ENCODE measurements at regions not wholly inside any gene's neighbourhood (a gene's known extent, or its start where the extent isn't known, plus 50 kb on each side); places are given as distances from the start of the nearest gene placed in this dataset.
A peak's percentile ranks its signal among the peaks of the same experiment; 100 is the strongest.

DNA sequence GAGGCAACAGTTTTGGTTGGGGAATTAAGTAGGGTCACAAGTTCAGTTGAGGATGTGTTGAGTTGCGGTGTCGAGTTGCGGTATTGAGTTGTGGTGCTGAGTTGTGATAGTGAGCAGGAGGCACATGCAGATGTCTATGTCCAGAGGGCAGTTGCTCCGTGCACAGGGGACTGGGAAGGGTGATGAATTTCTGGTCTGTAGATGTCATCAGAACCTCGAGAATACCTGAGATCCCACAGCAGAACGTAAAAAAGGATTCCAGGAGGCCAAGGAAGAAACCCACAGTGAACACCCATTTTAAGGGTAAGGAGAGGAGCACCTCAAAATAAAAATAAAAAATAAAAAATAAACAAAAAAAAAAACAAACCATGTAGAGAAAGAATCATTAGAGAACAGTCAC lies 354.4 kb upstream of the ARGLU1 start:
- Histone ChIP-seq H3K9me3 (ENCODE audit: insufficient read depth, low read depth, low read length) (no peaks in the 10 kb centered on the region), H3K4me2 (ENCODE audit: low read length) (no peak overlapping the region), H3K4me3 (ENCODE audit: insufficient read depth, low read depth, low read length) (no peak overlapping the region), H3K27me3 (ENCODE audit: insufficient read depth, low read length) (no peaks in the 10 kb centered on the region), H3K36me3 (ENCODE audit: insufficient read depth, low read length) (no peaks in the 10 kb centered on the region), H2AFZ (ENCODE audit: low read depth, low read length) (no peak overlapping the region), H3K9ac (ENCODE audit: low read length) (no peak overlapping the region), H4K20me1 (ENCODE audit: insufficient read depth, low read length) (no peaks in the 10 kb centered on the region), H3K79me2 (ENCODE audit: insufficient read depth, low read length) (no peaks in the 10 kb centered on the region), H3K4me1 (ENCODE audit: insufficient read depth, low read length) (peaks cover 18% of the 10 kb centered on the region), H3K27ac (ENCODE audit: low read depth, low read length) (no peak overlapping the region)
- no peaks in the 10 kb centered on the region for H3K36me3 Mint-ChIP-seq (ENCODE audit: low read depth, unreplicated experiment)
- H3K27ac Mint-ChIP-seq (ENCODE audit: unreplicated experiment): no peak overlapping the region
- no peak for FAIRE-seq
- no peaks in the 10 kb centered on the region for H3K27me3 Mint-ChIP-seq (ENCODE audit: low read depth, unreplicated experiment)
- DNase-seq (ENCODE audit: low read depth): no peak
- TF ChIP-seq EZH2 (IDR thresholded peaks at IDR 0.05; ENCODE audit: insufficient read depth, low read length): no peak
- TF ChIP-seq, protein P1, sequence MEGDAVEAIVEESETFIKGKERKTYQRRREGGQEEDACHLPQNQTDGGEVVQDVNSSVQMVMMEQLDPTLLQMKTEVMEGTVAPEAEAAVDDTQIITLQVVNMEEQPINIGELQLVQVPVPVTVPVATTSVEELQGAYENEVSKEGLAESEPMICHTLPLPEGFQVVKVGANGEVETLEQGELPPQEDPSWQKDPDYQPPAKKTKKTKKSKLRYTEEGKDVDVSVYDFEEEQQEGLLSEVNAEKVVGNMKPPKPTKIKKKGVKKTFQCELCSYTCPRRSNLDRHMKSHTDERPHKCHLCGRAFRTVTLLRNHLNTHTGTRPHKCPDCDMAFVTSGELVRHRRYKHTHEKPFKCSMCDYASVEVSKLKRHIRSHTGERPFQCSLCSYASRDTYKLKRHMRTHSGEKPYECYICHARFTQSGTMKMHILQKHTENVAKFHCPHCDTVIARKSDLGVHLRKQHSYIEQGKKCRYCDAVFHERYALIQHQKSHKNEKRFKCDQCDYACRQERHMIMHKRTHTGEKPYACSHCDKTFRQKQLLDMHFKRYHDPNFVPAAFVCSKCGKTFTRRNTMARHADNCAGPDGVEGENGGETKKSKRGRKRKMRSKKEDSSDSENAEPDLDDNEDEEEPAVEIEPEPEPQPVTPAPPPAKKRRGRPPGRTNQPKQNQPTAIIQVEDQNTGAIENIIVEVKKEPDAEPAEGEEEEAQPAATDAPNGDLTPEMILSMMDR (IDR thresholded peaks at IDR 0.05; ENCODE audit: insufficient read depth, low read depth, low read length): no peak
- no peaks in the 10 kb centered on the region for H3K4me1 Mint-ChIP-seq (ENCODE audit: low read depth, unreplicated experiment)
- no peaks in the 10 kb centered on the region for H3K9me3 Mint-ChIP-seq (ENCODE audit: unreplicated experiment)
- no peak overlapping the region for H3K4me3 Mint-ChIP-seq (ENCODE audit: unreplicated experiment)

DNA sequence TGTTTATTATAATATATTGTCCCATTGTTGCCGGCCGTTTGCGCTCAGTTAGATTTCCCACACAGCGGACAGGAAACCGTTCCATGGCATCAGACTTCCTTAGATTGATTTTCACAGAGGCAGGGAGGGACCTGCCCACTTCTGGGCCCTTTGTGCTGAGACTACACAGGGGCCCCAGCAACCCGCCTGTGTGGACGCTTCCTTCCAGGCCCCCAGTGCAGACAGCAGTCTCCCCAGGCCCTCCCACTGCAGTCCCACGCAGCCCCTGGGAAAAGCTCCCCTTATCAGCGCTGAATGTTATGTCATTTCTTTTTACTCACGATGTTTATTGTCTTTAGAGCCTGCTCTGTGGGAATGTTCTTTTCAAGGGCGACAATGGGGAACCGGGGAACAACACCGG lies 351.7 kb upstream of the ARGLU1 start:
- H3K9me3 ChIP-seq (ENCODE audit: insufficient read depth, low read depth, low read length): no peaks in the 10 kb centered on the region
- Mint-ChIP-seq H3K4me1 (ENCODE audit: low read depth, unreplicated experiment) (no peaks in the 10 kb centered on the region), H3K27ac (ENCODE audit: unreplicated experiment) (no peak overlapping the region), H3K9me3 (ENCODE audit: unreplicated experiment) (no peaks in the 10 kb centered on the region), H3K27me3 (ENCODE audit: low read depth, unreplicated experiment) (no peaks in the 10 kb centered on the region), H3K36me3 (ENCODE audit: low read depth, unreplicated experiment) (no peaks in the 10 kb centered on the region), H3K4me3 (ENCODE audit: unreplicated experiment) (no peak overlapping the region)
- peak overlapping the region; percentile 92 for H3K4me2 ChIP-seq (ENCODE audit: low read length)
- FAIRE-seq (no peak), DNase-seq (ENCODE audit: low read depth) (peak; percentile 19)
- no peaks in the 10 kb centered on the region for H3K79me2 ChIP-seq (ENCODE audit: insufficient read depth, low read length)
- H2AFZ ChIP-seq (ENCODE audit: low read depth, low read length): peak overlapping the region; percentile 81
- H3K4me3 ChIP-seq (ENCODE audit: insufficient read depth, low read depth, low read length): peak overlapping the region; percentile 45
- peaks cover 18% of the 10 kb centered on the region for H3K4me1 ChIP-seq (ENCODE audit: insufficient read depth, low read length)
- peak overlapping the region; percentile 64 for H3K27ac ChIP-seq (ENCODE audit: low read depth, low read length)
- TF ChIP-seq, protein P1 (IDR thresholded peaks at IDR 0.05; ENCODE audit: insufficient read depth, low read depth, low read length): no peak
- TF ChIP-seq EZH2 (IDR thresholded peaks at IDR 0.05; ENCODE audit: insufficient read depth, low read length): no peak
- H4K20me1 ChIP-seq (ENCODE audit: insufficient read depth, low read length): no peaks in the 10 kb centered on the region
- H3K36me3 ChIP-seq (ENCODE audit: insufficient read depth, low read length): no peaks in the 10 kb centered on the region
- peak overlapping the region; percentile 69 for H3K9ac ChIP-seq (ENCODE audit: low read length)
- no peaks in the 10 kb centered on the region for H3K27me3 ChIP-seq (ENCODE audit: insufficient read depth, low read length)

DNA sequence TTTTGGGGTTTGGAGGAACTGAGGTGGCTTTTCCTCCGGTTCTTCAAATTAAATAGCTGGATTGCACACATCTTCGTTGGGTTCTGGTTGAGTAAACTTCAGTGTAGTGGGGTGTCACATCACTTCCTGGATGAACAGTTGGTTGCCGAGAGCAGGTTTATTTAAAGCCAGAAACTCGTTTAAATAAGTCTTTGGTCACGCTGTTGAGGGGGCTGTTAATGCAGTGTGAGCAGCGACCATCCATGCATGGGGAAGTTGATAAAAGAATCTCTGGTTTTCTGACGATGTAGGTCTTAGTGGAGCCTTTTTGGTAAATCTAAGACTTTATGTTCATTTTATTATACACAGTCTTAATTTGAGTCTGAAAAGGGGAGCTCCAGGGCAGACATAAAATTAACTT lies 351.2 kb upstream of the ARGLU1 start:
- H3K27me3 Mint-ChIP-seq (ENCODE audit: low read depth, unreplicated experiment): no peaks in the 10 kb centered on the region
- no peaks in the 10 kb centered on the region for H3K4me1 Mint-ChIP-seq (ENCODE audit: low read depth, unreplicated experiment)
- H3K27me3 ChIP-seq (ENCODE audit: insufficient read depth, low read length): no peaks in the 10 kb centered on the region
- H3K27ac Mint-ChIP-seq (ENCODE audit: unreplicated experiment): no peak overlapping the region
- no peaks in the 10 kb centered on the region for H3K36me3 Mint-ChIP-seq (ENCODE audit: low read depth, unreplicated experiment)
- H3K4me3 Mint-ChIP-seq (ENCODE audit: unreplicated experiment): no peak overlapping the region
- peak overlapping the region; percentile 92 for H3K4me2 ChIP-seq (ENCODE audit: low read length)
- H4K20me1 ChIP-seq (ENCODE audit: insufficient read depth, low read length): no peaks in the 10 kb centered on the region
- H3K9me3 ChIP-seq (ENCODE audit: insufficient read depth, low read depth, low read length): no peaks in the 10 kb centered on the region
- FAIRE-seq (no peak), DNase-seq (ENCODE audit: low read depth) (no peak)
- H3K4me3 ChIP-seq (ENCODE audit: insufficient read depth, low read depth, low read length): peak overlapping the region; percentile 45
- peak overlapping the region; percentile 69 for H3K9ac ChIP-seq (ENCODE audit: low read length)
- H3K79me2 ChIP-seq (ENCODE audit: insufficient read depth, low read length): no peaks in the 10 kb centered on the region
- peak overlapping the region; percentile 64 for H3K27ac ChIP-seq (ENCODE audit: low read depth, low read length)
- H3K4me1 ChIP-seq (ENCODE audit: insufficient read depth, low read length): peaks cover 18% of the 10 kb centered on the region
- H2AFZ ChIP-seq (ENCODE audit: low read depth, low read length): peak overlapping the region; percentile 81
- no peaks in the 10 kb centered on the region for H3K9me3 Mint-ChIP-seq (ENCODE audit: unreplicated experiment)
- TF ChIP-seq EZH2 (IDR thresholded peaks at IDR 0.05; ENCODE audit: insufficient read depth, low read length): no peak
- TF ChIP-seq, protein P1 (IDR thresholded peaks at IDR 0.05; ENCODE audit: insufficient read depth, low read depth, low read length): no peak
- no peaks in the 10 kb centered on the region for H3K36me3 ChIP-seq (ENCODE audit: insufficient read depth, low read length)

Data from astrocyte (in vitro differentiated cells and primary cell).